HepG2 (cell line): ENCODE measurements at regions not wholly inside any gene's neighbourhood (a gene's known extent, or its start where the extent isn't known, plus 50 kb on each side); places are given as distances from the start of the nearest gene placed in this dataset.

Experiments
- ATAC-seq: fragments of 200-7000 bp; cut with Tn5 transposase; 3 replicates; pipeline ENCODE4 v1.9.1; 2020; ENCODE audit warnings: mild to moderate bottlenecking, moderate library complexity
- BruUV-seq: library from RNA; stranded (reverse); fragments of 400-500 nt; replicated peaks from 2 replicates; lab custom pipeline; 2021; lab: Mats Ljungman, UMichigan
- CTCF ChIA-PET: fragments of 300-600 bp; formaldehyde crosslinking; extraction: SDS; loops from one replicate; lab custom pipeline; 2021; ENCODE audit warnings: low total read pairs, inconsistent platforms, low intra/inter-chr PET ratio; lab: Yijun Ruan, JAX
- POLR2A ChIA-PET: fragments of 350-600 bp; sonication (Branson Sonifier 250); formaldehyde crosslinking; loops from one replicate; lab custom pipeline; 2020; ENCODE audit warnings: antibody characterized with exemption, inconsistent platforms; lab: Yijun Ruan, JAX
- DNase-seq: peaks from one replicate; pipeline ENCODE4 v3.0.0-alpha.2; 2015; ENCODE audit warnings: low spot score
- FAIRE-seq: peaks from 3 replicates; lab custom pipeline; 2011; peaks lifted over from hg19 to GRCh38; lab: Jason Lieb, UNC
- H2AFZ ChIP-seq: one replicate; pipeline ENCODE4 v1.6.1; 2011; ENCODE audit warnings: low read length, inconsistent platforms
- H3K27ac ChIP-seq: fragments of 300-600 bp; 3 replicates; pipeline ENCODE4 v1.8.0; 2011; ENCODE audit warnings: mixed run types, mild to moderate bottlenecking, mixed read lengths, low read length, inconsistent platforms; ENCODE audit not compliant: insufficient read depth; ENCODE audit errors: extremely low read length
- H3K27me3 ChIP-seq, 2 experiments: fragments of 200-600 bp in 1 of 2; 2 replicates in 1 of 2; 3 replicates in 1 of 2; pipeline versions ENCODE4 v1.6.0 to v1.8.0; 2011; ENCODE audit warnings: low read length in 2 of 2, mild to moderate bottlenecking in 2 of 2, moderate library complexity in 2 of 2, inconsistent platforms in 1 of 2; ENCODE audit not compliant: insufficient read depth in 2 of 2, control insufficient read depth in 1 of 2
- H3K36me3 ChIP-seq, 2 experiments: fragments of 200-600 bp in 1 of 2; replicated peaks in 1 of 2; 2 replicates in 1 of 2; 3 replicates in 1 of 2; pipeline versions ENCODE4 v1.5.1 to v1.8.0; 2011; ENCODE audit warnings: low read length in 2 of 2, inconsistent platforms in 1 of 2; ENCODE audit not compliant: insufficient read depth in 2 of 2, control insufficient read depth in 1 of 2
- H3K4me1 ChIP-seq: 2 replicates; pipeline ENCODE4 v1.5.1; 2012; ENCODE audit warnings: low read length, inconsistent platforms; ENCODE audit not compliant: insufficient read depth
- H3K4me2 ChIP-seq: 2 replicates; pipeline ENCODE4 v1.6.0; 2011; ENCODE audit warnings: low read depth, low read length, inconsistent platforms
- H3K4me3 ChIP-seq, 3 experiments: fragments of 200-600 bp in 1 of 3; sonication (generic), shearing (Covaris generic) in 1 of 3; replicated peaks in 1 of 3; 2 replicates each; pipeline ENCODE4 v1.5.1; 2011 to 2016; ENCODE audit warnings: low read length in 3 of 3, inconsistent platforms in 2 of 3, low read depth in 2 of 3, mild to moderate bottlenecking in 2 of 3, control low read depth in 1 of 3, mixed read lengths in 1 of 3; ENCODE audit not compliant: insufficient read depth in 1 of 3
- H3K79me2 ChIP-seq: one replicate; pipeline ENCODE4 v1.6.1; 2011; ENCODE audit warnings: low read length, inconsistent platforms; ENCODE audit not compliant: insufficient read depth
- H3K9ac ChIP-seq: 2 replicates; pipeline ENCODE4 v1.6.0; 2011; ENCODE audit warnings: mild to moderate bottlenecking, low read depth, low read length, inconsistent platforms; ENCODE audit not compliant: insufficient read depth
- H3K9me3 ChIP-seq: 2 replicates; pipeline ENCODE4 v1.5.1; 2012; ENCODE audit warnings: mild to moderate bottlenecking, low read length
- H4K20me1 ChIP-seq: 2 replicates; pipeline ENCODE4 v1.6.0; 2011; ENCODE audit warnings: inconsistent platforms, mild to moderate bottlenecking, low read length, moderate library complexity; ENCODE audit not compliant: insufficient read depth
- ATRX ChIP-seq: sonication (generic); formaldehyde crosslinking; IDR thresholded peaks from 2 replicates; pipeline ENCODE4 v1.4.0; 2020; ENCODE audit warnings: missing genetic modification reagents, borderline replicate concordance
- ESRRA ChIP-seq: sonication (generic); formaldehyde crosslinking; IDR thresholded peaks from 2 replicates; pipeline ENCODE4 v1.5.1; 2020; ENCODE audit warnings: mild to moderate bottlenecking, low read depth, missing genetic modification reagents
- GATAD1 ChIP-seq: IDR thresholded peaks from 2 replicates; pipeline ENCODE4 v1.6.1; 2016; ENCODE audit warnings: missing genetic modification reagents, missing compliant biosample characterization
- NCOA2 ChIP-seq: sonication (generic); formaldehyde crosslinking; IDR thresholded peaks from 2 replicates; pipeline ENCODE4 v1.8.0; 2022; ENCODE audit warnings: inconsistent platforms
- REXO4 ChIP-seq: sonication (generic); formaldehyde crosslinking; IDR thresholded peaks from 2 replicates; pipeline ENCODE4 v1.8.0; 2022; ENCODE audit warnings: missing genetic modification reagents, mild to moderate bottlenecking, borderline replicate concordance
- SAP130 ChIP-seq: IDR thresholded peaks from 2 replicates; pipeline ENCODE4 v1.6.1; 2016; ENCODE audit warnings: low read depth
- TOPORS ChIP-seq: sonication (generic); formaldehyde crosslinking; IDR thresholded peaks from 2 replicates; pipeline ENCODE4 v1.8.0; 2023; ENCODE audit warnings: mild to moderate bottlenecking, missing genetic modification reagents
- ZBTB10 ChIP-seq: sonication (generic); formaldehyde crosslinking; IDR thresholded peaks from 2 replicates; pipeline ENCODE4 v1.4.0; 2020; ENCODE audit warnings: missing genetic modification reagents, borderline replicate concordance
- ZNF574 ChIP-seq: sonication (generic); formaldehyde crosslinking; IDR thresholded peaks from 2 replicates; pipeline ENCODE4 v1.4.0; 2020; ENCODE audit warnings: missing genetic modification reagents
- WGBS: methylation state at CpG from one replicate; pipeline ENCODE4 v1.1.6; 2017; ENCODE audit warnings: low lambda C conversion rate; 5-methylcytosine and 5-hydroxymethylcytosine counted together
- in situ Hi-C: cut with HindIII; loops from 2 replicates; pipeline ENCODE4 v1.10.0; 2017; ENCODE audit warnings: low pct_unique_long_range_greater_than_20kb; ENCODE audit not compliant: extremely low pct_ligation_motif_present
- intact Hi-C: fragments of 100-400 bp; cut with micrococcal nuclease; formaldehyde crosslinking; loops from one replicate; pipeline ENCODE4 v1.10.0; 2022; ENCODE audit not compliant: unreplicated experiment

GRCh38 chr10:71127104-71127503 is 85.3 kb upstream of the UNC5B start (continued):
- TF ChIP-seq ZNF574 (CRISPR knock-in tag) (no peak), NCOA2 (CRISPR knock-in tag) (no peak)

DNA sequence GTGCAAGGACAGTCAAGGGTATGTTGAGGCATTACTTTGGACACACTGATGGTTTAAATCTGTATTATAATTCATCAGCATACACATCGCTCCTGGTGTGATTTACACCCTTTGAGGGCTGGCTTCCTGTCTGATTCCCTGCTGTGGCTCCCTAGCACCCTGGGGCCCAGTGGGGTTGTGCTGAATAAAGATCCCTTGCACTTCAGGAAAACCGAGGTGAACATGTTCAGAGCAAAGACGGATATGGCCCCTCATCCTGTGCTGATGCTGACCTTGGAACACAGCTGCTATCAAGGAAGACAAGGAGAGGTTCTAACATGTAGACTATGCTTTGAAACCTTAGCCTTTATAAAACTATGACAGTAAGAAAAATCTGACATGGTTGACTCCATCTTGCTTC is 84.6 kb upstream of the UNC5B start:
- Histone ChIP-seq H2AFZ (no peak overlapping the region), H3K27ac (no peak overlapping the region), H3K9ac (no peak overlapping the region), H3K4me3 (no peak overlapping the region), H3K27me3 (peaks cover 4 to 44% of the 10 kb centered on the region in 2 experiments), H3K36me3 (no peaks in the 10 kb centered on the region), H3K4me2 (no peak overlapping the region), H3K4me1 (no peaks in the 10 kb centered on the region), H3K79me2 (no peaks in the 10 kb centered on the region), H3K9me3 (no peaks in the 10 kb centered on the region), H4K20me1 (no peaks in the 10 kb centered on the region)
- intact Hi-C loops (no loop called here), in situ Hi-C loops (no loop called here)
- POLR2A ChIA-PET, result no interaction called here
- ATAC-seq, result no peak
- FAIRE-seq, result no peak
- WGBS, result 18% methylated on average over 3 of the region's 3 CpGs
- TF ChIP-seq REXO4 (CRISPR knock-in tag) (no peak), SAP130 (CRISPR knock-in tag) (no peak), ATRX (CRISPR knock-in tag) (no peak), GATAD1 (CRISPR knock-in tag) (no peak), ESRRA (CRISPR knock-in tag) (no peak), ZBTB10 (CRISPR knock-in tag) (no peak), TOPORS (CRISPR knock-in tag) (no peak)
- no peak for DNase-seq
- BruUV-seq, result no TSS peak
- CTCF ChIA-PET, result no interaction called here
